NT2/D1 (cell line): ENCODE measurements at regions not wholly inside any gene's neighbourhood (a gene's known extent, or its start where the extent isn't known, plus 50 kb on each side); places are given as distances from the start of the nearest gene placed in this dataset.
A peak's percentile ranks its signal among the peaks of the same experiment; 100 is the strongest.
"Not testable (repeated sequence)": the region's sequence is repeated elsewhere in the genome, so short reads cannot be mapped to it uniquely, and the experiment has no call there.

Experiments
- DNase-seq: peaks from one replicate; pipeline ENCODE4 v3.0.0-alpha.2; 2011; ENCODE audit warnings: low read depth, low spot score
- H3K27me3 ChIP-seq: 2 replicates; pipeline ENCODE4 v1.6.0; 2011; ENCODE audit warnings: mild to moderate bottlenecking; ENCODE audit not compliant: insufficient read length, insufficient read depth
- H3K36me3 ChIP-seq: 2 replicates; pipeline ENCODE4 v1.6.1; 2011; ENCODE audit warnings: mild to moderate bottlenecking, low read length, mixed read lengths; ENCODE audit not compliant: insufficient read depth, insufficient read length
- H3K4me1 ChIP-seq: 2 replicates; pipeline ENCODE4 v1.5.1; 2011; ENCODE audit not compliant: insufficient read depth, insufficient read length
- H3K4me3 ChIP-seq: 2 replicates; pipeline ENCODE4 v1.5.1; 2011; ENCODE audit warnings: low read depth; ENCODE audit not compliant: insufficient read length
- H3K9ac ChIP-seq: 2 replicates; pipeline ENCODE4 v1.6.0; 2011; ENCODE audit warnings: low read depth; ENCODE audit not compliant: insufficient read length
- H3K9me3 ChIP-seq: 2 replicates; pipeline ENCODE4 v1.5.1; 2011; ENCODE audit warnings: mild to moderate bottlenecking, low read length; ENCODE audit not compliant: insufficient read depth
- SUZ12 ChIP-seq: IDR thresholded peaks from 2 replicates; pipeline ENCODE4 v1.6.1; 2011; ENCODE audit not compliant: insufficient read length, insufficient read depth; ENCODE audit errors: extremely low read depth
- YY1 ChIP-seq: IDR thresholded peaks from 2 replicates; pipeline ENCODE4 v1.6.1; 2011; ENCODE audit not compliant: insufficient read length, insufficient read depth
- ZNF274 ChIP-seq: IDR thresholded peaks from 2 replicates; pipeline ENCODE4 v1.6.1; 2011; ENCODE audit warnings: mild to moderate bottlenecking, low read depth, low read length

DNA sequence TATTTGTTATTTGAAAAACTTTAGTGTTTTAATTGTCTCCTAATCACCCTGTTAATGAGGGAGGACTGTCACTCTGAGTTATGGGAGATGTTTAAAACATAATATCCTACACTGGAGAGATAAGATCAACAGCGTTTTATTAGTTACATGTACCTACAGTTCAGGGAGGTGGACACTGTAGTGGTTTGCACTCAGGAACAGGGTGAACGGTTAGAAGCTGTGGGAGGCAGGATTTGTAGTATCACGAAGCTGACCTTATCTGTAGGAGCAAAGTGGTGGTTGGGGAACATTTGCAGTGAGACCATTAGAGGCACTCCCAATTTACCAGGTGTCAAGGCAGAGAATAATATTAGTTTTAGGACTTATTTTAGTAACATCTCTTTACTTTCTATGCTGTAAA is 193.3 kb upstream of the KCND2 start:
- Histone ChIP-seq H3K4me3 (no peak overlapping the region), H3K27me3 (no peaks in the 10 kb centered on the region), H3K36me3 (no peaks in the 10 kb centered on the region), H3K4me1 (no peaks in the 10 kb centered on the region), H3K9ac (no peak overlapping the region), H3K9me3 (no peaks in the 10 kb centered on the region)
- TF ChIP-seq ZNF274 (no peak), SUZ12 (no peak), YY1 (no peak)
- no peak for DNase-seq

DNA sequence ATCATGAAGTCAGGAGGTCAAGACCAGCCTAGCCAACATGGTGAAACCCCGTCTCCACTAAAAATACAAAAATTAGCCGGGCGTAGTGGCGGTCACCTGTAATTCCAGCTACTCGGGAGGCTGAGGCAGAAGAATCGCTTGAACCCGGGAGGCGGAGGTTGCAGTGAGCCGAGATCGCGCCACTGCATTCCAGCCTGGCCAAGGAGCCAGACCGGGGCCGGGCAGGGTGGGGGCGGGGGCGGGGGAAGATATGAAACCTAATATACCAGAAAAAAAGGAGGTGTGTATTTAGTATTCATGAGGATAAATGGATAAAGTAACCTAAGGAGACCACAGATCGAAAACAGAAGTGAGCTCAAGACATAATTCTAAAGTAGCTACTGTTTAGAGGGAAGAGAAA is 186.5 kb upstream of the KCND2 start:
- not testable (repeated sequence) for H3K9ac ChIP-seq, DNase-seq, H3K9me3 ChIP-seq, H3K4me1 ChIP-seq, H3K4me3 ChIP-seq, H3K36me3 ChIP-seq, H3K27me3 ChIP-seq

DNA sequence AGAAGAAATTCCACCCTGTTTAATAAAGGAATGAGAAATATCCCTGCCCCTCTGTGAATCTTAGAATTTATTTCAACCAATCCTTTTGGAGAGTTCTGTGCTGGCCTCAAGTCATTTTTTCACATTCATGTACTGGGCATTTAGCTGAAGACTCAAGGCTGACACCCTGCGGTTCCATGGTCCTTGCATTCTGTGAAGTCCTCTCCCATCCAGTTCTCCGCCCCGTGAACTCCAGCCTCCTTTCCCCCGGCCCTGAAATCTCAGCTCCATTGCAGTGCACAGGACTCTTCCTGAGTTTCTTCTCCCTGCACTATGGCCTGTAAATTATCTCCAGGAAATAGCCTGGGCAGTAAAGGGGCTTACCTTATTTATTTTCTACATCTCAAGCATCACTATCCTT is 183.0 kb upstream of the KCND2 start:
- Histone ChIP-seq H3K4me1 (no peaks in the 10 kb centered on the region), H3K36me3 (no peaks in the 10 kb centered on the region), H3K9me3 (no peaks in the 10 kb centered on the region), H3K27me3 (no peaks in the 10 kb centered on the region), H3K4me3 (no peak overlapping the region), H3K9ac (no peak overlapping the region)
- DNase-seq: no peak
- TF ChIP-seq SUZ12 (no peak), ZNF274 (no peak), YY1 (no peak)

DNA sequence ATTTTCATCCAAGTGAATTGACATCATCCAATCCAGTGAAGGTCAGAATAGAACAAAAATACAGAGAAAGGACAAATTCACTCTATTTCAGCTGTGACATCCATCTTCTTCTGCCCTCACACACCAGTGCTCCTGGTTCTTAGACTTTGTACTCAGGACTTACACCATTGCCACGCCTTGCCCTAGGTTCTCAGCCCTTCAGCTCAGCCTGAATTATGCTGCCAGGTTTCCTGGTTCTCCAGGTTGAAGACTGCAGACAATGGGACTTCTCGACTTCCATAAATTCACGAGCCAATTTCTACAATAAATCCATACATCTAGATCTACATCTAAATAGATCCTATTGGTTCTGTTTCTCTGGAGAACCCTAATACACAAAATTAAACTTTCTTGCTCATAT is 181.2 kb upstream of the KCND2 start:
- no peak for TF ChIP-seq ZNF274
- no peaks in the 10 kb centered on the region for H3K9me3 ChIP-seq
- no peaks in the 10 kb centered on the region for H3K27me3 ChIP-seq
- no peak overlapping the region for H3K9ac ChIP-seq
- H3K4me3 ChIP-seq: no peak overlapping the region
- no peaks in the 10 kb centered on the region for H3K4me1 ChIP-seq
- no peak for DNase-seq
- no peaks in the 10 kb centered on the region for H3K36me3 ChIP-seq

DNA sequence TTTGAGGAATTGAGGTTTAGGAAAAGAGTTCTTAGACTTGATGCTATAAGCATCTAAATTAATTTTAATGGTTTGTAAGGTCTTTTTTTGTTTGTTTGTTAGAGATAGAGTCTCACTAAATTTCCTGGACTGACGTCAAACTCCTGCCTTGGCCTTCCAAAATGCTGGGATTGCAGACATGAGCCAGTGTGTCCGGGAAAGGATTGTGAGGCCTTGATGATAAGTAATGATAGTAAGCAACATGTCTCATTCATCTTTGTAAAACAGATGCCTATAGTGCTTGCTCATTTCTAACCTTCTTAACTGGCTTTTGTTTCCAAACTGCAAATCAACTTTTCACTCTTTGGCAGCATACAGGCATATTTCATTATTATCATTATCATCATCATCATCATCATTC is 176.0 kb upstream of the KCND2 start:
- Histone ChIP-seq H3K4me1 (no peaks in the 10 kb centered on the region), H3K36me3 (no peaks in the 10 kb centered on the region), H3K9ac (no peak overlapping the region), H3K4me3 (no peak overlapping the region), H3K9me3 (no peaks in the 10 kb centered on the region), H3K27me3 (no peaks in the 10 kb centered on the region)
- TF ChIP-seq SUZ12 (no peak), YY1 (no peak), ZNF274 (no peak)
- no peak for DNase-seq

DNA sequence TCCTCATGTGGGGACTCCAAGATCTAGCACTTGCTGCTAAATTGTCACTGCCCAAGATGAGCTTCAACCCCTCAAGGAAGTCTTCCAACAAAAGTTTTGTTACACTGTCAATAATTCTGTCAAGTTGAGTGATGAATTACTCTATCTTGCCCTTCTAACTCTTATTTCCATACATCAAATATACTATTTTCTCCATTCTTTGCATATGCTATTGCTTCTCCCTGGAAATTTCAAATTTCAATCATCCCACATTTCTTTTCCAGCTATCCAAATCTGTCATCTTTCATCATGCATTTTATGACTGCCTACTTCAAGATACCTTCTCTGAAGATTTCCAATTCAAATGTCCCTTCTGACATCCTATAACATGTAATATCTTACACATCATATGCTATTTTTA is 175.2 kb upstream of the KCND2 start:
- no peak for TF ChIP-seq YY1
- no peak for TF ChIP-seq ZNF274
- TF ChIP-seq SUZ12: no peak
- Histone ChIP-seq H3K4me3 (no peak overlapping the region), H3K9me3 (no peaks in the 10 kb centered on the region), H3K4me1 (no peaks in the 10 kb centered on the region), H3K36me3 (no peaks in the 10 kb centered on the region), H3K9ac (no peak overlapping the region), H3K27me3 (no peaks in the 10 kb centered on the region)
- no peak for DNase-seq

DNA sequence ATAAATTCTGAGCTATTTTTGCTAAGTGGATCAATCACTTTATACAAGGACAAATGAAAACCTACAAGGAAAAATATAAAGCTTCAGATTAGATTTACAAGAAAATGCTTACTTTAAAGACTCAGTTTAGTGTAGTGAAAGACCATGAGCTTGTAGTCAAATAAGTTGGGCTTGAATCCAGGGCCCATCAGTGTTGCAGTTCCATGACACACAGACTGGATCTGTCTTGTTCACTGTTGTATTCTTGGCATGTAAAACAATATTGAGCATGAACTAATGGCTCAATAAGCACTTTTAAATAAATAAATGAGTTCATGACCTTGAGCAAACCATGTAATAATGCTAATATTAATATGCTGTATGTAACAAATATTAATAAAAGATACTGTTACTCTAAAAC is 164.6 kb upstream of the KCND2 start:
- Histone ChIP-seq H3K9ac (no peak overlapping the region), H3K9me3 (peaks cover 15% of the 10 kb centered on the region), H3K4me1 (no peaks in the 10 kb centered on the region), H3K4me3 (no peak overlapping the region), H3K27me3 (no peaks in the 10 kb centered on the region), H3K36me3 (no peaks in the 10 kb centered on the region)
- no peak for DNase-seq
- TF ChIP-seq SUZ12: no peak
- TF ChIP-seq YY1: no peak
- TF ChIP-seq ZNF274: no peak

DNA sequence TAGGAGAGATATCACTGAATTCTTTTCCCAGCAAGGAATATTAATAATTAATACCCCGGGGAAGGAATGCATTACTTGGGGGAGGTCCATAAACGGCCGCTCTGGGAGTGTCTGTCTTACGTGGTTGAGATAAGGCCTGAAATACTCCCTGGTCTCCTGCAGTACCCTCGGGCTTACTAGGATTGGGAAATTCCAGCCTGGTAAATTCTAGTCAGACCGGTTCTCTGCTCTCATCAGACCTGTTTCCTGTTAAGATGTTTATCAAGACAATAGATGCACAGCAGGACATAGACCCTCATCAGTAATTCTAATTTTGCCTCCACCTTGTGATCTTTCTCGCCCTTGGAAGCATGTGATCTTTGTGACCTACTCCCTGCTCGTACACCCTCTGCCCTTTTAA is 162.8 kb upstream of the KCND2 start:
- no peaks in the 10 kb centered on the region for H3K36me3 ChIP-seq
- no peaks in the 10 kb centered on the region for H3K27me3 ChIP-seq
- no peak overlapping the region for H3K4me3 ChIP-seq
- peaks cover 15% of the 10 kb centered on the region for H3K9me3 ChIP-seq
- DNase-seq: peak; percentile 15
- no peak overlapping the region for H3K9ac ChIP-seq
- TF ChIP-seq SUZ12 (no peak), ZNF274 (no peak), YY1 (no peak)
- H3K4me1 ChIP-seq: no peaks in the 10 kb centered on the region
